ENCODE measurements at regions not wholly inside any gene's neighbourhood (a gene's known extent, or its start where the extent isn't known, plus 50 kb on each side); places are given as distances from the start of the nearest gene placed in this dataset.

GRCh38 chr3:146975032-146975431 is 369.9 kb upstream of the PLSCR5 start:
- Mint-ChIP-seq H3K27me3 (ENCODE audit: low read depth) (no peaks in the 10 kb centered on the region), H3K27ac (no peak overlapping the region), H3K9me3 (no peaks in the 10 kb centered on the region), H3K36me3 (ENCODE audit: low read depth) (no peaks in the 10 kb centered on the region), H3K4me3 (no peak overlapping the region), H3K4me1 (ENCODE audit: low read depth) (no peaks in the 10 kb centered on the region)
- intact Hi-C loops (cut with micrococcal nuclease): no loop called here
- DNase-seq: no peak
- CTCF ChIA-PET: no interaction called here

- intact Hi-C loops (cut with micrococcal nuclease): no loop called here
- CTCF ChIA-PET: interaction anchor here (0.7 kb wide), 1 partner anchor 570 kb away, joined by 3 read pairs; no protein-coding TSS in a partner anchor
- Mint-ChIP-seq H3K9me3 (no peaks in the 10 kb centered on the region), H3K27me3 (ENCODE audit: low read depth) (no peaks in the 10 kb centered on the region), H3K27ac (no peak overlapping the region), H3K36me3 (ENCODE audit: low read depth) (no peaks in the 10 kb centered on the region), H3K4me3 (no peak overlapping the region), H3K4me1 (ENCODE audit: low read depth) (no peaks in the 10 kb centered on the region)
- DNase-seq: no peak
These were observed 368.9 kb upstream of the PLSCR5 start for GRCh38 chr3:146974001-146974400.

GRCh38 chr3:146972726-146973125 is 367.6 kb upstream of the PLSCR5 start:
- CTCF ChIA-PET: no interaction called here
- H3K4me3 Mint-ChIP-seq: no peak overlapping the region

GRCh38 chr3:146970236-146970635 is 365.1 kb upstream of the PLSCR5 start:
- Mint-ChIP-seq H3K9me3 (no peaks in the 10 kb centered on the region), H3K27ac (no peak overlapping the region), H3K27me3 (ENCODE audit: low read depth) (no peaks in the 10 kb centered on the region), H3K36me3 (ENCODE audit: low read depth) (no peaks in the 10 kb centered on the region), H3K4me1 (ENCODE audit: low read depth) (no peaks in the 10 kb centered on the region), H3K4me3 (no peak overlapping the region)
- intact Hi-C loops (cut with micrococcal nuclease): no loop called here
- CTCF ChIA-PET: no interaction called here
- DNase-seq: no peak

More at GRCh38 chr3:146972726-146973125, 367.6 kb upstream of the PLSCR5 start:
- H3K9me3 Mint-ChIP-seq: no peaks in the 10 kb centered on the region
- no peaks in the 10 kb centered on the region for H3K4me1 Mint-ChIP-seq (ENCODE audit: low read depth)
- H3K27ac Mint-ChIP-seq: no peak overlapping the region
- intact Hi-C loops (cut with micrococcal nuclease): no loop called here
- no peaks in the 10 kb centered on the region for H3K36me3 Mint-ChIP-seq (ENCODE audit: low read depth)
- H3K27me3 Mint-ChIP-seq (ENCODE audit: low read depth): no peaks in the 10 kb centered on the region
- DNase-seq: no peak

GRCh38 chr3:146969356-146969755 is 364.2 kb upstream of the PLSCR5 start:
- CTCF ChIA-PET: no interaction called here
- H3K4me1 Mint-ChIP-seq (ENCODE audit: low read depth): no peaks in the 10 kb centered on the region
- intact Hi-C loops (cut with micrococcal nuclease): no loop called here
- no peaks in the 10 kb centered on the region for H3K27me3 Mint-ChIP-seq (ENCODE audit: low read depth)
- H3K4me3 Mint-ChIP-seq: no peak overlapping the region
- no peaks in the 10 kb centered on the region for H3K36me3 Mint-ChIP-seq (ENCODE audit: low read depth)
- H3K27ac Mint-ChIP-seq: no peak overlapping the region
- no peaks in the 10 kb centered on the region for H3K9me3 Mint-ChIP-seq
- no peak for DNase-seq

GRCh38 chr3:146968204-146968651 is 363.1 kb upstream of the PLSCR5 start:
- Mint-ChIP-seq H3K27me3 (ENCODE audit: low read depth) (no peaks in the 10 kb centered on the region), H3K4me1 (ENCODE audit: low read depth) (no peaks in the 10 kb centered on the region), H3K27ac (no peak overlapping the region), H3K36me3 (ENCODE audit: low read depth) (no peaks in the 10 kb centered on the region), H3K9me3 (peaks cover 2% of the 10 kb centered on the region), H3K4me3 (no peak overlapping the region)
- DNase-seq: no peak
- CTCF ChIA-PET: no interaction called here
- intact Hi-C loops (cut with micrococcal nuclease): no loop called here

- CTCF ChIA-PET: no interaction called here
- no peaks in the 10 kb centered on the region for H3K27me3 Mint-ChIP-seq (ENCODE audit: low read depth)
- no peaks in the 10 kb centered on the region for H3K4me1 Mint-ChIP-seq (ENCODE audit: low read depth)
- H3K9me3 Mint-ChIP-seq: peaks cover 2% of the 10 kb centered on the region
- no peak for DNase-seq
- intact Hi-C loops (cut with micrococcal nuclease): no loop called here
- H3K36me3 Mint-ChIP-seq (ENCODE audit: low read depth): no peaks in the 10 kb centered on the region
- no peak overlapping the region for H3K27ac Mint-ChIP-seq
- no peak overlapping the region for H3K4me3 Mint-ChIP-seq
These were observed 362.6 kb upstream of the PLSCR5 start for GRCh38 chr3:146967783-146968182.

GRCh38 chr3:146966124-146966523 is 361.0 kb upstream of the PLSCR5 start:
- Mint-ChIP-seq H3K4me1 (ENCODE audit: low read depth) (no peaks in the 10 kb centered on the region), H3K27ac (no peak overlapping the region), H3K9me3 (peaks cover 2% of the 10 kb centered on the region), H3K27me3 (ENCODE audit: low read depth) (no peaks in the 10 kb centered on the region), H3K36me3 (ENCODE audit: low read depth) (no peaks in the 10 kb centered on the region), H3K4me3 (no peak overlapping the region)
- intact Hi-C loops (cut with micrococcal nuclease): no loop called here
- no peak for DNase-seq
- CTCF ChIA-PET: no interaction called here

- CTCF ChIA-PET: no interaction called here
- DNase-seq: no peak
- H3K27ac Mint-ChIP-seq: no peak overlapping the region
- no peaks in the 10 kb centered on the region for H3K27me3 Mint-ChIP-seq (ENCODE audit: low read depth)
- H3K4me3 Mint-ChIP-seq: no peak overlapping the region
- H3K9me3 Mint-ChIP-seq: peaks cover 4% of the 10 kb centered on the region
- intact Hi-C loops (cut with micrococcal nuclease): no loop called here
- no peaks in the 10 kb centered on the region for H3K4me1 Mint-ChIP-seq (ENCODE audit: low read depth)
- no peaks in the 10 kb centered on the region for H3K36me3 Mint-ChIP-seq (ENCODE audit: low read depth)
These were observed 348.4 kb upstream of the PLSCR5 start for GRCh38 chr3:146953511-146953981.

GRCh38 chr3:146948985-146949384 is 343.8 kb upstream of the PLSCR5 start:
- Mint-ChIP-seq H3K27me3 (ENCODE audit: low read depth) (no peaks in the 10 kb centered on the region), H3K4me1 (ENCODE audit: low read depth) (no peaks in the 10 kb centered on the region), H3K27ac (no peak overlapping the region), H3K36me3 (ENCODE audit: low read depth) (no peaks in the 10 kb centered on the region), H3K9me3 (peaks cover 5% of the 10 kb centered on the region), H3K4me3 (no peak overlapping the region)
- CTCF ChIA-PET: no interaction called here
- no peak for DNase-seq
- intact Hi-C loops (cut with micrococcal nuclease): no loop called here

- H3K27ac Mint-ChIP-seq: no peak overlapping the region
- no peak for DNase-seq
- H3K27me3 Mint-ChIP-seq (ENCODE audit: low read depth): no peaks in the 10 kb centered on the region
- intact Hi-C loops (cut with micrococcal nuclease): no loop called here
- CTCF ChIA-PET: no interaction called here
- H3K9me3 Mint-ChIP-seq: peaks cover 1% of the 10 kb centered on the region
- H3K4me1 Mint-ChIP-seq (ENCODE audit: low read depth): no peaks in the 10 kb centered on the region
- H3K36me3 Mint-ChIP-seq (ENCODE audit: low read depth): no peaks in the 10 kb centered on the region
- H3K4me3 Mint-ChIP-seq: no peak overlapping the region
These were observed 343.0 kb upstream of the PLSCR5 start for GRCh38 chr3:146948186-146948585.

GRCh38 chr3:146929696-146930095 is 324.6 kb upstream of the PLSCR5 start:
- Mint-ChIP-seq H3K36me3 (ENCODE audit: low read depth) (no peaks in the 10 kb centered on the region), H3K4me1 (ENCODE audit: low read depth) (no peaks in the 10 kb centered on the region), H3K27ac (no peak overlapping the region), H3K4me3 (no peak overlapping the region), H3K9me3 (no peaks in the 10 kb centered on the region), H3K27me3 (ENCODE audit: low read depth) (no peaks in the 10 kb centered on the region)
- CTCF ChIA-PET: interaction anchor here (0.6 kb wide), 1 partner anchor 931 kb away, joined by 5 read pairs; no protein-coding TSS in a partner anchor
- intact Hi-C loops (cut with micrococcal nuclease): no loop called here
- no peak for DNase-seq

- no peaks in the 10 kb centered on the region for H3K36me3 Mint-ChIP-seq (ENCODE audit: low read depth)
- H3K4me3 Mint-ChIP-seq: no peak overlapping the region
- CTCF ChIA-PET: no interaction called here
- H3K9me3 Mint-ChIP-seq: no peaks in the 10 kb centered on the region
- H3K4me1 Mint-ChIP-seq (ENCODE audit: low read depth): no peaks in the 10 kb centered on the region
- DNase-seq: no peak
- intact Hi-C loops (cut with micrococcal nuclease): no loop called here
- H3K27me3 Mint-ChIP-seq (ENCODE audit: low read depth): no peaks in the 10 kb centered on the region
- H3K27ac Mint-ChIP-seq: no peak overlapping the region
These were observed 323.4 kb upstream of the PLSCR5 start for GRCh38 chr3:146928421-146929059.

Measured in activated naive CD4-positive, alpha-beta T cell treated with anti-CD3 and anti-CD28 coated beads for 36 hours (primary cell).